Embryonic facial prominence (tissue), 1 donor: ENCODE measurements at regions not wholly inside any gene's neighbourhood (a gene's known extent, or its start where the extent isn't known, plus 50 kb on each side); places are given as distances from the start of the nearest gene placed in this dataset.
"Not testable (repeated sequence)": the region's sequence is repeated elsewhere in the genome, so short reads cannot be mapped to it uniquely, and the experiment has no call there.

Experiments used
- DNase-seq: peaks from one replicate; pipeline ENCODE4 v3.0.0-alpha.2; 2016; ENCODE audit errors: extremely low spot score

DNA sequence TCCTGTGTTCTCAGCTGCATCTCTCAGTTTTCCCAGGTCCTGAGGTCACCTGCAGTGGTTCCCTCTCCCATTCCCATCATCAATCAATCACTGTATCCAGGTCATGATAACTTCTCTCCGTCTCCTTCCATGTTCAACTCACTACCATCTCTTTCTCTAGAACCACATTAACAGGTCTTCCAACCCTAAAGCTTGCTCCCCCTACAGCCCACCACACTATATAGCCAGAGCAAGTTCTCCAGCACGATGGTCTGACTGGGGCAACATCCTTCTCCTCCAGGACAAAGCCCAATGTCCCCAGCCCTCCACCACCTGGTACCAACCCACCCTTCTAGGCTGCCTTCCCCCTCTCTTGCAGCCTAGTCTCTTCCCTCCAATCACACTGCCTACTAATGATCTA, 241.6 kb downstream of the CDK5RAP2 start:
- DNase-seq: no peak

DNA sequence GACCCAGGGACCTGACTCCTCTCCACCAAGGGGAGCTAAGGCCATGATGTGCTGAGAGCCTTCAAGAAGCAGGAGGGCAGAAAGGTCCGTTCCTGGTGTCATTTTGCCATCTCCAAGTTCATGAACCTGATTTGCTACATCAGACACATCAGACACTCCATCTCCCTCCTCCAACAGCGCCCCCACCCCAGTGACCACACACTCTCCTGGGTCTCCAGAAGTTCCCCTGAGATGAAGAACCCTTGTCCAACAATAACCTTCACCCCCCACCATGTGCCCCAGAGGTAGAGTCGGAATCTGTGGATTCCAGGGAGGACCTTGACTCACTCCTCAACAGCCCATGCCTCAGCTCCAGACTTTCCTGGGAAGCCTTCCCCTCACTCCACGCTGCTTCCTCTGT, 242.8 kb downstream of the CDK5RAP2 start:
- DNase-seq: no peak

DNA sequence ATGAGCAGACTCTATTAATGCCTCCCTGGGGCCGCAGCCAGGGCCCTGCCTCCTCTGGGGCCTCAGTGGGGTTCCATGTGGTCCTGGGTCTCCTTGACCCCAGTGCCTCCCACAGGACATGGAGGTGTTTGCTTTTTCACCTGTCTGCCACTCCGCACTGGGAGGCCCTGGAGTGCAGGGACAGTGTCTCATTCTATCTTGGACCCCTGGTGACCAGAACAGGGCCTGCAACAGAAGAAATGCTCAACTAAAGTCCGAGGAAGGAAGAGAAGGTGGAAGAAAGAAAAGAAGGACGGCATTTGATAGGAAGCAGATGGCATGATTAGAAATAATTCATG, 243.2 kb downstream of the CDK5RAP2 start:
- no peak for DNase-seq

DNA sequence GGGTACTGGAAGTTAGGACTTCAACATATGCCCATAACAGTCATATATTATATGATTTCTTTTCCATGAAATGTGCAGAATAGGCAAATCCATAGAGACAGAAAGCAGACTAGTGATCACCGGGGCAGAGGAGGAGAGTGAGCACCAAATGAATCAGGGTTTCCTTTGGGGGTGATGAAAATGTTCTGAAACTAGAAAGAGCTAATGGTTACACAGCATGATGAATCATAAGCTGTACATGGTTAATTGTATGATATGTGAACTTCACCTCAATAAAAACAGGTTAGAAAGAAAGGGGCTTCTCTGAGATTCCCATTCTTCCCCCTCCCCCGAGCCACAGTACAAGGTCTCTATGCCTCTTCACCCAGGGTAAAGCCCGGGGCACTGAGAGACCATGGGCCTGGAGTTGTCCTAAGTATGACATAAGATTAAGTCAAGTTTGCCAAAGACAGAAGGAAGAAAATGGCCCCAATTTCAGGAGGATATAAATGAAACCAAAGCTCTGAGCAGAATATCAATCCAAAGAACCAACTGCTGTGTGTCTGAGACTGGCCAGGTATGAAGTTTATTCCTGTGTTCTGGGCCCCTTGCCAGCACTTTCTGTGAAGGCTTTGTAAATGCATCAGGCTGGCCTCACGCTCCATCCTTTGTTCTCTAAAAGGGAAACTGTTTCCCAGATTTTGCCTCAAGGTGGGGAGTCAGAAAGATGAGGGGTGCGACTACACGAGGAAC, 243.8 kb downstream of the CDK5RAP2 start:
- DNase-seq: no peak

DNA sequence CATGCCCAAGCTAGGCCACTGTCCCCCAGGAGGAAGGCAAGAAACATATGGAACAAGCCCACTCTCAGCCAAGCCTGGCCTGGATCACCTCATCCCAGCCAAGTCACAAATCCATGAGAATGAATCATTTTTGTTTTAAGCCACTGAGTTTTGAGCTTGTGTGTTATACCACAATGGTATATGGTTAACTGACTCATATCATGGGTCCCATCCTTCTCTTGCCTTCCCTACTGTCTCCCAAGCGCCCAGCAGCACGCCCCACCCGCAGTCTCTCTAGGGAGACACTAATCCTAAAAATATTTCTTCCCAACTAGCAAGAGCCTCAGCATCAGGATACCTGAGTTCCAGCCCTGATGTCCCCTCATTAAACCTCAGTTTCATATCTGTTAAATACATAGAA, 248.1 kb downstream of the CDK5RAP2 start:
- DNase-seq: no peak

DNA sequence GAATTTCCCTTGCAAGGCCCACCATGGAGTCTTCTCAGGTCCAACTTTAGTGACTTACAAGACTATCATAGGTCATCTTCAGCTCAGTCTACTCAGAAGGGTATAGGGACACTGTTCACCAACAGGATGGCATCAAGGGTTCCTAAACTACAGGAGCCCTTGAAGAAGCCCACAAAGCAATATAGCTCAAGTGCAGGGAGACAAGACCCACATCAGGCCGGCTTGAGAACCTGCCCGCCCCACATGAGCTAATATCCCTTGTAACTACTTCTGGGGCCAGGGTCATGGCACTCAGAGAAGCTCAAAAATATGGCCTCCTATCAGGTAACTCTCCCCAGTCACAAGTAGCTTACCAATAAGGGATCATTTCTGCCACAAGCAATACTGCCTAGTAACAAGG, 249.9 kb downstream of the CDK5RAP2 start:
- DNase-seq: no peak

DNA sequence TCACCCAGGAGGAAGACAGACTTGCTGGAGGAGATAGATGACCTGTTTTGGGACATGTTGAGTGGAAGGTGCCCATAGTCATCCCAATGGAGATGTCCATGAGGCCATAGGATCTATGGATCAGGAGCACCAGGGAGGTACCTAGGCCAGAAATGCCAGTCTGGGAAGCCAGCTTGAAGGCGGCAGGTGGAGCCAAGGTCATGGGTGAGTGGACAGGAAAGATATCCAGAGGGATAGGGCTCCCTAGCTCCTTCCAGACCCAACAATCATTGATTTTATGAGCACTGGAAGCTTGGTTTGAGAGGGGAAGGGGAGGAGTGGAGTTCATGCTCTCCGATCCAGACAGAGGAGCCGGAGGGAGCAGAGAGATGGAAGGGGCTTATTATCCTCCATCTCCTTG, 252.6 kb downstream of the CDK5RAP2 start:
- no peak for DNase-seq

DNA sequence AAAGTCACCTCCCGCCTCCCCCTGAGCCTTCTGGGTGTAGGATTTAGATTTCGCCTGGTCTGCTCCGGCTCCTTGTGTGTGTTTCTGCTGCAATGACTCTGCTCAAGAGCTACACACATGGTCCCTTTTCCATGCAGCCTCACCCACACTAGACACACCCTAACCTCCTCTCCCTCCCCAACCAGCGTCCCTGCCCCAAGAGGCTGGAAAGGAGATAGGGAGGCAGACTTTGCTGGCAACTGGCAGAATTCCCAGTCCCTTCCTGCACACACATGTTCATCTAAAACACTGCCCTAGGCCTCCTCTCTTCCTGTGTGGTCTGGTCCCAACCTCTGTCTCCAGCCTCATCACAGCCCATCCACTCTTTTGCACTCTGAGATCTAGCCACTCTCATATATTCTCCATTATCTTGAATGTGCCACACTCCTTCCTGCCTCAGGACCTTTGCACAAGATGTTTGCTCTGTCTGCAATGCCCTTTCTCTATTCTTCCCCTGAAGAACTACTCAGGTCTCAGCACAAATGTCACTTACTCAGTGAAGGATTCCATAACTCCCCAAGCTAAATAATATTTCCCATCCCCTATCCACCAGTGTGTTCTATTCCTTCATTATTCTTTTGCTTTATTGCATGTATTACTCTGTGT, 253.8 kb downstream of the CDK5RAP2 start:
- DNase-seq: no peak

DNA sequence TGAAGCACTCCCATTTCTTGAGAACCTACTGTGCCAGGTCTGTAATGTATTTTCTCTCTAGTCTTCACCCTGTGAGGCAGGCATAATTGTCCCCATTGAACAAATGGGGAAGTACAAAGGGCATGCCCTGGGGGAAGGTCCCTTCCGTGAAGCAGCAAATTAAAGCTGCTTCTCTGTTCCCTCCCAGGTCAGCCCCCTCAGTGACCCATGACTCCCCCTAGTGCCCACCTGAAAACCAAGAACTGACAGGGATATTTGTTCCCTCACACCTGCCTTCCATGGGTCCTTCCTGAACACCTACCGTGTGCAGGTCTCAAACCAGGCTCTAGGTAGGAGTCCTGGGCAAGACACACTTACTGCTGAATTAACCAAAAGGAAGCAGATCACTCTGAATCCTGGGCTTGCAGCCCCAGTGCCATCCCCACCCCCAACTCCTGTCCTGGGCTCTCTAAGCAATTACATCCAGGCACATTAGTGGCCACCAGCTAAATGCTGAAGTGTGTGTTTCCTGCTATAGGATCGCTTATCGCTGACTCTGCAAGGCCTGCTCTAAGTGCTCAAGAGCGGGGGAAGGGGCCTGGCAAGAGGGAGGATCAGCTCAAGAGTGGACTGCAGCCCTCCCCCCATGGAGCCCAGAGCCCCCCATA, 254.8 kb downstream of the CDK5RAP2 start:
- no peak for DNase-seq

DNA sequence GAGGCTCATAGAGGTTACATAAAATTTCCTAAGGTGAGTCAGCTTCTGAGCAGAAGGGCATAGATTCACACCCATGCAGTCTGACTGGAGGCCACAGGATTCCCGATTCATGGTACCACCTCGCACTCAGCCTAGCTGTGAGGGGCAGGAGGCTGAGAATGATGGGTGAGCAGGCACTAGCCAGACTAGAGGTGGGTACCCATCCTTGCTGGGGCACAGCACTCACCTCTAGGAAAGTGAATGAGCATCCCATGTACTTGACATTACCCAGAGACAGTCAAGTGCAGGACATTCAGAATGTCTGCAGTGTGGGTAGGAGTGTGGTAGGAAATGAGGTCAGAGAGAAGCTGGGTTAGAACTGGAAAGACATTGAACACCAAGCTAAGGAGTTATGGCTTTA, 255.5 kb downstream of the CDK5RAP2 start:
- DNase-seq: no peak

DNA sequence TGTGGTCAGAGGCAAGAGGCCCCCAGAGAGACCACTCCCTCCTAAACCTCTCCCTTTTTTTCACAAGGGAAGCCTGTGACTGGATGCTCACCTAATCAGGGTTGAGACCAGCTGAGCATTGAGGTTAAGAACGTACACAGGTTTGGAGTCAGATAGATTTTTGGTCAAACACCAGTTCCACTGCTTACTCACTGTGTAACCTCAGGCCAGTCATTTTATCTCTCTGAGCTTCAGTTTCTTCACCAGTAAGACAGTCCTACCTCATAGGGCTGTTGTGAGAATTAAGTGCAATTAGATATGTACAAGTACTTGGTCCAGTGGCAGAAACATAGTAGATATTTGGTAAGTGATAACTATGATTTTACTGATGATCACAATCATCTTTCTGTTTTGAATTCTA, 256.8 kb downstream of the CDK5RAP2 start:
- no peak for DNase-seq

DNA sequence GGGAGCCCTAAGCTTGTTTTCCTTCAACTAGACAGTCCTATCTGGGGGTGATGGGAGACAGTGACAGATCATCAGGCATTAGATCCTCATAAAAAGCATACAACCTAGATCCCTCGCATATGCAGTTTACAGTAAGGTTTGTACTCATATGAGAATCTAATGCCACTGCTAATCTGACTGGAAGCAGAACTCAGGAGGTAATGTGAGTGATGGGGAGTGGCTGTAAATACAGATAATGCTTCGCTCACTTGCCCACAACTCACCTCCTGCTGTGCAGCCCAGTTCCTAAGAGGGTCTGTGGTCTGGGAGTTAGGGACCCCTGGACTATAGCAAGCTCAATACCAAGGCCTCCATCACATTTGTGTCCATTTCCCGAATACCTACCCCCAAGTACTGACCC, 260.5 kb downstream of the CDK5RAP2 start:
- DNase-seq: no peak

DNA sequence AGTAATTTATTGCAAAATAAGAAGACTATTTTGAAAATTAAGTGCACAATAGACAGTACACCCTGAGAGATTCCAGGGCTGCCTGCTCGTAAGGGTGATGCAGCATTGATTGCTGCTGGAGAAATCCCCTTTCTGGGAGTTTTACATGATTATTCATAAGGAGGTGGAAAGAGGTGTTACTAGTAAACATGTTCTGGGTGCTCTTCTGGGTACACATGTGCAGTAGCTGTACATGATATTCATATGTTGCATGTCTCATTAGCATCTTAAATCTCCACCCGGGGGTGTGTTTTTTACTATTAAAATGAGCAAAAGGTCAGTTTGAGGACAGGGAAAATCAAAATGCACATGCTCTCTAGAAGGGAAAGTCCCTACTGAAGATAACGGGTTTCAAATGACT, 264.8 kb downstream of the CDK5RAP2 start:
- no peak for DNase-seq

DNA sequence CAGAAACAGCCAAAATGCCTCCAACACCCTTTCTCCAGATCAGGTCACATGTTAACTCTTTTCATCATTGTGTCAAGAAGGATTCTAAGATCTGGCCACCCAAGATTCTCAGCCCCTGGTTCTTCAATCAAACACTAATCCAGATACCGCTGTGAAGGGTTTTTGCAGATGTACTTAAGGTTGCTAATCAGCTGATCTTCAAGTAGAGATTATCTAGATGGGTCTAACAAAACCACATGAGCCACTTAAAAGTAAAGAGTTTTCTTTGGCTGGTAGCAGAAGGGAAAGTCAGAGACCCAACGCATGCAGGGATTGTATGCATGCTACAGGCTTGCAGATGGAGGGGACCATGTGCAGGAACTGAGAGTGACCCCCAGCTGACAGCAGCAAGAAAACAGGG, 267.9 kb downstream of the CDK5RAP2 start:
- DNase-seq: no peak

DNA sequence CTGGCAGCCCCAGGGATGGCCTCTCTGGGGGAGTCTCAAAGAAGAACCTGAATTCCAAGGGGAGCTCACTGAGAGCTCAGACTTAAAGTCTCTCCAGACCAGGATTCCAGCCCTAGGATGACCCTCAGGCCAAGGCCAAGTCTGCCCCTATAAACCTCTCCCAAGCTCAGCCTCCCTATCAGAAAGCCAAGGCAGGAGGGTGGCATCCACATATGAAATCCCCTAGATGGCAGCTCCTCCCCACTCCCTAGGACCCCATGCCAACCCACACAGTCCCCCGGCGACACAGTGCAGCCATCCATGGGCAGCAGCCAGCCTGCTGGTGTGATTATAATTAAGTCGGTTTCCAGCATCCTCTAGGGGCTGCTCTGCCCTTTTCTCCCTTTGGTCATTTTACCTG, 269.9 kb downstream of the CDK5RAP2 start:
- DNase-seq: no peak

DNA sequence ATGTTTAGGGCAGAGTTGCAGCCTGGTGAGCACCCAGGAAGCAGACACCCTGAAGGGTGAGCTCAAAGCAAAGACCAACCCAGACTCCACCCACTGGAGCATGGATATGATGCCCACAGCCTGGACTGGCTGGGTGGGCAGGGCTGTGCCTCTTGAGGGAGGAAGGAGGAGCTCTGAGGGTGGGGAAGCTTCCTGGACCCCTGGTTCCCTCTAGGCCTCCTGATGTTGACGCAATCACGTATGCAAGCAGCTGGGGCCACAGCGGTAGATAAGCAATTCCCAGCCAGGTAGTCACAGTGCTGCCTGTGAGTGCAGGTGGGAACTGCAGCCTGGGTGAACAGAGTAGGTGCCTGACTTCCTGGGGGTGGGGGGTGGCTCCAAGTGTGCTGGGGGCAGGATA, 271.5 kb downstream of the CDK5RAP2 start:
- no peak for DNase-seq

DNA sequence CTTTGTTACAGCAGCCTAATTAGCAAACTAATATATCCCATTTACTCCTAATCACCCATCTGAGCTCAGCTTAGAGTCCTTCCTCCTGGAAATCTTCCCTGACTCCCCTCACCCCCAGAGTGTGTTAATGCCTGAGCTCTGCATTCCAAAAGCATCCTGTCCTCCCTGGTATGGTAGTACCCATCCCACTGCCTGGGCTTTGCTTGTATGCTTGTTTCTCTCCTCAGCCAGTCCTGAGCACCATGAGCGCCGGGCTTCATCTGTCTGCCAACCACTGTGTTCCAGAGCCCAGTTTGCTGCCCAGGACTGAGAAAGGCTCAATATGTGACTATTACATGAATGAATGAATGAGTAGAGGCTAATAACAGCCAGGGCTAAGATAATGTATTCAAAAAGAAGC, 272.4 kb downstream of the CDK5RAP2 start:
- DNase-seq: no peak

DNA sequence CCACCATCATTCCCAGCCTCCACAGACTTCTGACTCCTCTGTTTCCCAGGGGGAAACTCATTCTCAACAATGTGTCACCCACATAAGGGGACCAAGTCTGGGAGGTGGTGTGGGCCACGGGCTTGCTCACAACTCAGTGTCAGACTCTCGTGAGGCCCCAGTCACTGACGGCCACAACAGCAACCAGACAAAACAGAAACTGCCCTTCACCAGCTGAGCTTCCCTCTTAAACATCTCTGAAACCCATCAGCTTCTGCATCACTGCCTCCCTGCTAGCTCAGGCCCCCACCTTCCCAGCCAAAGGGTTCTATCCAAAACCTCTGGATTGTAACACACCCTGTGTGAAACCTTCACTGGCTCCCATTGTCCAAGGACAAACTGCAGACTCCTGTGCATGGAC, 273.4 kb downstream of the CDK5RAP2 start:
- no peak for DNase-seq

DNA sequence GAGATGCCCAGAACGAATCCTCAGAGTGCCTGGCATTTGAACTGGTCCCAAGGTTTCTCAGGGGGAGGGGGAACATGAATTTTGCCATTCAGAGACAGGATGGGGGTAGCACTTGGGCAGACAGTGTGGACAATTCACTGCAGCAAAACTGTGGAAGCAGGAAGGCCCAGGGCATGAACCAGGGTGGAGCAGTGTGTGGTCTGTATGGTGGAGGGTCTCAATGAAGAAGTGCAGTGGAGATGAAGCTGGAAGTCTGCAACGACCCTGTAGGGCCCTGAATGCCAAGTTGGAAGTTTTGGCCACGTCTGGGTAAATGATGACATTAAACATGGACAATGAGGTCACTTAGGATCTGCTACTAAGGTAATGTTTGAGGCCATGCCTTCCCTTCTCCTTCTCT, 273.9 kb downstream of the CDK5RAP2 start:
- no peak for DNase-seq

DNA sequence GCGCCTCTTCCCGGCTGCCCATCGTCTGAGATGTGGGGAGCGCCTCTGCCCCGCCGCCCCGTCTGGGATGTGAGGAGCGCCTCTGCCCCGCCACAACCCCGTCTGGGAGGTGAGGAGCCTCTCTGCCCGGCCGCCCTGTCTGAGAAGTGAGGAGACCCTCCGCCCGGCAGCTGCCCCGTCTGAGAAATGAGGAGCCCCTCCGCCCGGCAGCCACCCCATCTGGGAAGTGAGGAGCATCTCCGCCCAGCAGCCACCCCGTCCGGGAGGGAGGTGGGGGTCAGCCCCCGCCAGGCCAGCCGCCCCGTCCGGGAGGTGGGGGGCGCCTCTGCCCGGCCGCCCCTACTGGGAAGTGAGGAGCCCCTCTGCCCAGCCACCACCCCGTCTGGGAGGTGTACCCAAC, 275.1 kb downstream of the CDK5RAP2 start:
- DNase-seq: not testable (repeated sequence)

DNA sequence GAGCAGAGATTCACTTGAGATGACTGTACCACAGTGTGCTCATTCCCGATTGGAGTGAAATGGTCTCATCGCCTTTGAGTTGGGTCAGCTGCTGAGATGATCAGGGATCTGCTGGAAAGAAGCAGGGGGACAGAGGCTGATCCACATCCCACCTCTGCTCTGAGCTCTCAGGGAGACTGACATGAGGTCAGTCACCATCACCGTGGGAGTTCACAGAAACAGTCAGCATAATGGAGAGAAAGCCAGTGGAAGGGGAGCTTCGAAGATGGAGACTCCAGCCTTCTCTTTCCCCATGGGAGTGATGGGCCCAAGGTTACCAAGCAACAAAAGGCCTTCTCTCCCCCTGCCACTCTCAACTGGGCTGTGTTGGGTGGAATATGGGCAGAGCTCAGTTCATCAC, 276.4 kb downstream of the CDK5RAP2 start:
- DNase-seq: no peak

DNA sequence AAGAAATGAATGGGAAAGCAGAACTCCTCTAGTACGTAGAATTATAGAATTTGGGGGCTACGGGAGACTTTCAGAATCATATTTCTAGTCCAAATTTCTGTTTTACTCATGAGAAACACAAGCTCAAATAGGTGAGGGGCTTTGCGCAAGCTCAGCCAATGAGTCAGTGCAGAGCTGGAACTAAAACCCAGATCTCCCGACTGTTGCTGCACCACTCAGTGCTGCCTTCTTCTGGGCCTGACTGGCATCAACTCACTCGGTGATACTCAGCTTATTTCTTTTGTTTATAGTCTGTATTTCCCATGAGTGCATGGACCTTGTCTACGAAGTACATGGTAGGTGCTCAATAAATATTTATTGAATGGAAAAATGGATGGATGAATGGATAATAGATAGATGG, 280.2 kb downstream of the CDK5RAP2 start:
- no peak for DNase-seq

DNA sequence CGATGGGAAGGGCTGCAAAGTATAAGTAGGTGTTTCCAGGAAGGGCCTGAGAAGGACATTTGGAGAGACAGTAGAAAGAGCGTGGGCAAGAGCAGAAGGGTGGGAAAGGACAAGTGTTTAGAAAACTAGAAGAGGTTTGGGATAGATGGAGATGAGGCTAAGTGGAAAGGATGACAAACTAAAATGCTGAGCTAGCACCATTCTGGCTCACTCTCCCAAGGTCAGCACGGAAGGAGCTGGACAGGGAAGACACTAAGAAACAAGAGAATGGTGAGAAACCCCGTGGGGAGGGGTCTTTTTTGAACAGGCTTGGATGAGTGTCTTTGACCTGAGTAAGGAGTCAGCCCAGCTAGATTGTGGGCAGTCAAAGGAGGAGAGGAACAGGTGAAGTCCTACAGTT, 286.0 kb downstream of the CDK5RAP2 start:
- no peak for DNase-seq
